ENCODE measurements at regions not wholly inside any gene's neighbourhood (a gene's known extent, or its start where the extent isn't known, plus 50 kb on each side); places are given as distances from the start of the nearest gene placed in this dataset.

GRCh38 chr12:86796550-86796949 is 540.4 kb upstream of the MGAT4C start:
- Mint-ChIP-seq H3K4me1 (no peaks in the 10 kb centered on the region), H3K27ac (no peak overlapping the region), H3K27me3 (ENCODE audit: low read depth in 3 of 3) (peaks cover 0 to 2% (median 0%) of the 10 kb centered on the region in 3 donors), H3K36me3 (no peaks in the 10 kb centered on the region), H3K9me3 (peaks cover 0 to 3% (median 0%) of the 10 kb centered on the region in 7 donors), H3K4me3 (no peak overlapping the region)
- Histone ChIP-seq H3K9me3 (replicated peaks in 1 of 2; ENCODE audit: control insufficient read depth in 1 of 2, insufficient read depth in 1 of 2, low read length in 2 of 2) (no peaks in the 10 kb centered on the region), H3K36me3 (replicated peaks in 1 of 2; ENCODE audit: control insufficient read depth in 1 of 2, insufficient read depth in 2 of 2, low read length in 2 of 2) (no peaks in the 10 kb centered on the region), H3K4me1 (ENCODE audit: control insufficient read depth in 1 of 2, insufficient read depth in 2 of 2, low read length in 2 of 2) (no peaks in the 10 kb centered on the region), H4K20me1 (ENCODE audit: insufficient read depth, low read length) (no peaks in the 10 kb centered on the region), H3K27me3 (ENCODE audit: control insufficient read depth in 2 of 2, insufficient read depth in 2 of 2, low read length in 2 of 2) (no peaks in the 10 kb centered on the region), H3K79me2 (ENCODE audit: insufficient read depth, low read length) (no peaks in the 10 kb centered on the region), H3K27ac (ENCODE audit: low read depth in 1 of 2, low read length in 2 of 2) (no peak overlapping the region), H3K9ac (ENCODE audit: insufficient read depth, low read length, poor library complexity, severe bottlenecking) (no peak overlapping the region), H3K4me2 (replicated peaks; ENCODE audit: extremely low read depth, low read length, poor library complexity, severe bottlenecking) (no peak overlapping the region), H3K4me3 (replicated peaks in 1 of 3; ENCODE audit: low read depth in 2 of 3, low read length in 3 of 3) (no peak overlapping the region), H2AFZ (ENCODE audit: insufficient read depth, low read depth, low read length, poor library complexity, severe bottlenecking) (no peak overlapping the region)
- intact Hi-C loops (cut with micrococcal nuclease) = no loop called here
- no peak for TF ChIP-seq CTCF (IDR thresholded peaks at IDR 0.05)
- DNase-seq = no peak
- WGBS (ENCODE audit: insufficient coverage) = no CpG with 5 or more reads among the region's 1 CpG

GRCh38 chr12:86788661-86789060 is 532.5 kb upstream of the MGAT4C start:
- peaks cover 0 to 2% (median 0%) of the 10 kb centered on the region in 7 donors for H3K9me3 Mint-ChIP-seq
- H3K27ac Mint-ChIP-seq = no peak overlapping the region
- H3K36me3 ChIP-seq (replicated peaks in 1 of 2; ENCODE audit: control insufficient read depth in 1 of 2, insufficient read depth in 2 of 2, low read length in 2 of 2) = no peaks in the 10 kb centered on the region
- no peak overlapping the region for H3K4me3 ChIP-seq (replicated peaks in 1 of 3; ENCODE audit: low read depth in 2 of 3, low read length in 3 of 3)
- no peaks in the 10 kb centered on the region for H3K27me3 ChIP-seq (ENCODE audit: control insufficient read depth in 2 of 2, insufficient read depth in 2 of 2, low read length in 2 of 2)
- H3K36me3 Mint-ChIP-seq = no peaks in the 10 kb centered on the region
- no peak overlapping the region for H3K9ac ChIP-seq (ENCODE audit: insufficient read depth, low read length, poor library complexity, severe bottlenecking)
- no peaks in the 10 kb centered on the region for H3K4me1 ChIP-seq (ENCODE audit: control insufficient read depth in 1 of 2, insufficient read depth in 2 of 2, low read length in 2 of 2)
- H2AFZ ChIP-seq (ENCODE audit: insufficient read depth, low read depth, low read length, poor library complexity, severe bottlenecking) = no peak overlapping the region
- H3K4me3 Mint-ChIP-seq = no peak overlapping the region
- no peak overlapping the region for H3K27ac ChIP-seq (ENCODE audit: low read depth in 1 of 2, low read length in 2 of 2)
- no peak for DNase-seq
- no peak for TF ChIP-seq CTCF (IDR thresholded peaks at IDR 0.05)
- H3K79me2 ChIP-seq (ENCODE audit: insufficient read depth, low read length) = no peaks in the 10 kb centered on the region
- H3K4me1 Mint-ChIP-seq = no peaks in the 10 kb centered on the region
- no peak overlapping the region for H3K4me2 ChIP-seq (replicated peaks; ENCODE audit: extremely low read depth, low read length, poor library complexity, severe bottlenecking)
- intact Hi-C loops (cut with micrococcal nuclease) = no loop called here
- H3K9me3 ChIP-seq (replicated peaks in 1 of 2; ENCODE audit: control insufficient read depth in 1 of 2, insufficient read depth in 1 of 2, low read length in 2 of 2) = no peaks in the 10 kb centered on the region
- peaks cover 0 to 1% (median 0%) of the 10 kb centered on the region in 3 donors for H3K27me3 Mint-ChIP-seq (ENCODE audit: low read depth in 3 of 3)
- no peaks in the 10 kb centered on the region for H4K20me1 ChIP-seq (ENCODE audit: insufficient read depth, low read length)

Measured in CD14-positive monocyte (primary cell).